ENCODE measurements at regions not wholly inside any gene's neighbourhood (a gene's known extent, or its start where the extent isn't known, plus 50 kb on each side); places are given as distances from the start of the nearest gene placed in this dataset.

- no peak for DNase-seq (ENCODE audit: extremely low spot score)
These were observed 404.9 kb upstream of the ZNF608 start for GRCh38 chr5:125151150-125151900.

GRCh38 chr5:125152044-125152443, 405.6 kb upstream of the ZNF608 start:
- Histone ChIP-seq H3K9me3 (no peaks in the 10 kb centered on the region), H3K36me3 (no peaks in the 10 kb centered on the region), H3K4me3 (no peak overlapping the region), H3K27me3 (no peaks in the 10 kb centered on the region), H3K4me1 (peaks cover 0 to 14% (median 0%) of the 10 kb centered on the region in 4 donors), H3K27ac (replicated peaks in 1 of 4) (no peak overlapping the region)
- TF ChIP-seq POLR2AphosphoS5 (IDR thresholded peaks at IDR 0.05): no peak
- TF ChIP-seq POLR2A (IDR thresholded peaks at IDR 0.05; ENCODE audit: low read depth): no peak
- TF ChIP-seq CTCF (IDR thresholded peaks at IDR 0.05): no peak
- no peak for TF ChIP-seq EP300 (IDR thresholded peaks at IDR 0.05)
- DNase-seq (ENCODE audit: extremely low spot score): no peak
- 67% methylated on average over 4 of the region's 4 CpGs for WGBS
- intact Hi-C loops (cut with DNase I): no loop called here

More at GRCh38 chr5:125151150-125151900, 404.9 kb upstream of the ZNF608 start:
- Histone ChIP-seq H3K4me1 (peaks cover 0 to 14% (median 0%) of the 10 kb centered on the region in 4 donors), H3K36me3 (no peaks in the 10 kb centered on the region), H3K4me3 (no peak overlapping the region), H3K9me3 (no peaks in the 10 kb centered on the region), H3K27me3 (no peaks in the 10 kb centered on the region), H3K27ac (replicated peaks in 1 of 4) (no peak overlapping the region)
- intact Hi-C loops (cut with DNase I): no loop called here
- 80% methylated on average over 4 of the region's 4 CpGs for WGBS
- TF ChIP-seq EP300 (IDR thresholded peaks at IDR 0.05): no peak
- TF ChIP-seq POLR2AphosphoS5 (IDR thresholded peaks at IDR 0.05): no peak
- no peak for TF ChIP-seq POLR2A (IDR thresholded peaks at IDR 0.05; ENCODE audit: low read depth)
- TF ChIP-seq CTCF (IDR thresholded peaks at IDR 0.05): no peak

- intact Hi-C loops (cut with DNase I): no loop called here
- H3K9me3 ChIP-seq: no peaks in the 10 kb centered on the region
- H3K36me3 ChIP-seq: no peaks in the 10 kb centered on the region
- no peak overlapping the region for H3K4me3 ChIP-seq
- TF ChIP-seq POLR2A (IDR thresholded peaks at IDR 0.05; ENCODE audit: low read depth): no peak
- no peak for TF ChIP-seq EP300 (IDR thresholded peaks at IDR 0.05)
- 89% methylated on average over 13 of the region's 13 CpGs for WGBS
- H3K27ac ChIP-seq (replicated peaks in 1 of 4): no peak overlapping the region
- peaks cover 0 to 14% (median 0%) of the 10 kb centered on the region in 4 donors for H3K4me1 ChIP-seq
- no peak for DNase-seq (ENCODE audit: extremely low spot score)
- no peaks in the 10 kb centered on the region for H3K27me3 ChIP-seq
These were observed 406.2 kb upstream of the ZNF608 start for GRCh38 chr5:125152461-125153189.

- intact Hi-C loops (cut with DNase I): no loop called here
- Histone ChIP-seq H3K9me3 (no peaks in the 10 kb centered on the region), H3K4me3 (no peak overlapping the region), H3K27ac (replicated peaks in 1 of 4) (no peak overlapping the region), H3K4me1 (peaks cover 0 to 14% (median 0%) of the 10 kb centered on the region in 4 donors), H3K27me3 (no peaks in the 10 kb centered on the region), H3K36me3 (no peaks in the 10 kb centered on the region)
- DNase-seq (ENCODE audit: extremely low spot score): no peak
- WGBS: 42% methylated on average over 6 of the region's 6 CpGs
- no peak for TF ChIP-seq POLR2A (IDR thresholded peaks at IDR 0.05; ENCODE audit: low read depth)
- no peak for TF ChIP-seq POLR2AphosphoS5 (IDR thresholded peaks at IDR 0.05)
- TF ChIP-seq EP300 (IDR thresholded peaks at IDR 0.05): no peak
- TF ChIP-seq CTCF (IDR thresholded peaks at IDR 0.05): no peak
These were observed 406.8 kb upstream of the ZNF608 start for GRCh38 chr5:125153231-125153630.

- WGBS: 0% methylated on average over 1 of the region's 1 CpG
- Histone ChIP-seq H3K4me3 (no peak overlapping the region), H3K9me3 (no peaks in the 10 kb centered on the region), H3K36me3 (no peaks in the 10 kb centered on the region), H3K27ac (replicated peaks in 1 of 4) (no peak overlapping the region), H3K4me1 (peaks cover 0 to 3% (median 0%) of the 10 kb centered on the region in 4 donors), H3K27me3 (no peaks in the 10 kb centered on the region)
- TF ChIP-seq CTCF (IDR thresholded peaks at IDR 0.05): no peak
- no peak for TF ChIP-seq POLR2A (IDR thresholded peaks at IDR 0.05; ENCODE audit: low read depth)
- no peak for TF ChIP-seq POLR2AphosphoS5 (IDR thresholded peaks at IDR 0.05)
- no peak for TF ChIP-seq EP300 (IDR thresholded peaks at IDR 0.05)
- DNase-seq (ENCODE audit: extremely low spot score): no peak
- intact Hi-C loops (cut with DNase I): no loop called here
These were observed 408.1 kb upstream of the ZNF608 start for GRCh38 chr5:125154301-125155110.

Data from esophagus muscularis mucosa (tissue), 4 donors.